Muscle layer of duodenum (tissue), 2 donors: ENCODE measurements at regions not wholly inside any gene's neighbourhood (a gene's known extent, or its start where the extent isn't known, plus 50 kb on each side); places are given as distances from the start of the nearest gene placed in this dataset.
"Not testable (repeated sequence)": the region's sequence is repeated elsewhere in the genome, so short reads cannot be mapped to it uniquely, and the experiment has no call there.

Experiments used
- H3K27ac ChIP-seq: one replicate; pipeline ENCODE4 v1.7.0; 2013; ENCODE audit warnings: mild to moderate bottlenecking, low read length
- H3K27me3 ChIP-seq: one replicate; pipeline ENCODE4 v1.7.0; 2013; ENCODE audit warnings: low read depth, mild to moderate bottlenecking, control low read depth, low read length
- H3K36me3 ChIP-seq, 2 donors: one replicate each; pipeline ENCODE4 v1.7.0; 2013; ENCODE audit warnings: low read length in 2 of 2, control low read depth in 1 of 2, mild to moderate bottlenecking in 1 of 2; ENCODE audit not compliant: insufficient read depth in 2 of 2, control insufficient read depth in 1 of 2
- H3K4me1 ChIP-seq, 2 donors: one replicate each; pipeline ENCODE4 v1.7.0; 2013; ENCODE audit warnings: low read length in 2 of 2, mild to moderate bottlenecking in 2 of 2, control low read depth in 1 of 2, moderate library complexity in 1 of 2; ENCODE audit not compliant: insufficient read depth in 2 of 2, control insufficient read depth in 1 of 2
- H3K4me3 ChIP-seq, 2 donors: one replicate each; pipeline ENCODE4 v1.7.0; 2013; ENCODE audit warnings: low read length in 2 of 2, low read depth in 1 of 2, mild to moderate bottlenecking in 1 of 2
- H3K9me3 ChIP-seq, 2 donors: one replicate each; pipeline ENCODE4 v1.7.0; 2013; ENCODE audit warnings: low read length in 2 of 2, control low read depth in 1 of 2, mild to moderate bottlenecking in 1 of 2; ENCODE audit not compliant: control insufficient read depth in 1 of 2
- donor health status: healthy.

GRCh38 chr5:117161718-117162335 is 587.2 kb upstream of the SEMA6A start:
- Histone ChIP-seq H3K4me1 (no peaks in the 10 kb centered on the region), H3K9me3 (no peaks in the 10 kb centered on the region), H3K36me3 (no peaks in the 10 kb centered on the region), H3K4me3 (no peak overlapping the region), H3K27ac (no peak overlapping the region), H3K27me3 (no peaks in the 10 kb centered on the region)

GRCh38 chr5:117160391-117160790 is 585.8 kb upstream of the SEMA6A start:
- H3K4me1 ChIP-seq = no peaks in the 10 kb centered on the region
- H3K9me3 ChIP-seq = no peaks in the 10 kb centered on the region
- H3K4me3 ChIP-seq = no peak overlapping the region
- H3K27ac ChIP-seq = no peak overlapping the region
- no peaks in the 10 kb centered on the region for H3K36me3 ChIP-seq
- no peaks in the 10 kb centered on the region for H3K27me3 ChIP-seq

DNA sequence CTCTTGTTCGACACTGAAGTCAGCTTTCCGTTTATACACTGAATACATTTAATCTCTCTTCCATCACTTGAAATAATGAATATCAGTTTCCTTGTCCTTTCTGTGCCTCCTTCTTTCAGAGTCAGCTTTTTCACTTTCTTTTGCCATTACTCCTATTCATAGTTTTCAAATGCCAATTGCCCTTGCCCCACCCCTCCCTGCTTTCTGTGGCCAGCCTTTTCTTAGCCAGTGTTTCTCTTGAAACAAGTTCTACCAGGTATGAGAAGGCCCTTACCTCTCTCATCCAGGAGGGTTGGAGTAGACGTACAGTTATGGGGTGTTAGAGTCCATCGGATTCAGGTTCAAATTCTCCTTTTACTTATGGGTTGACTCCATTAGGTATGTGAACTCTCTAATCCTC is 574.7 kb upstream of the SEMA6A start:
- Histone ChIP-seq H3K4me1 (no peaks in the 10 kb centered on the region), H3K9me3 (no peaks in the 10 kb centered on the region), H3K27ac (no peak overlapping the region), H3K4me3 (no peak overlapping the region), H3K27me3 (no peaks in the 10 kb centered on the region), H3K36me3 (no peaks in the 10 kb centered on the region)

DNA sequence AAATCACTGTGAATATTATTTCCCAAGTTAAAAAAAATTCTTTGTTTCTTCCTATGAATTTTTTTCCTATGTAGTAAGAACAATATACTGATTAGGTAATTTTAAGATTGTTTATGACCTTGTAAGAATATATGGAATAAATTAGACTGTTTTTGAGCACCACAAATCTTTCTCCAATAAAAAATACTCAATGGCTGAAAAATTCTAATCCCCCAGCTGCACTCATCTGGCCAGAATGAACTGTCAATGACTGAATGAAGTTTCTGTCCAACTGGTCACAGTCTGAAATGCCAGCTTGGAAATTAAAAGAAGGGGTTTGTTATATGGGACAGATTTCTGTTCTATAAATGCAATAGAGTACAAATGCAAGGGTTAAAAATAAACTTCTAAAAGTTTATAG is 569.5 kb upstream of the SEMA6A start:
- no peak overlapping the region for H3K27ac ChIP-seq
- no peaks in the 10 kb centered on the region for H3K36me3 ChIP-seq
- no peak overlapping the region for H3K4me3 ChIP-seq
- no peaks in the 10 kb centered on the region for H3K4me1 ChIP-seq
- H3K9me3 ChIP-seq = no peaks in the 10 kb centered on the region
- H3K27me3 ChIP-seq = no peaks in the 10 kb centered on the region

GRCh38 chr5:117143406-117143805 is 568.8 kb upstream of the SEMA6A start:
- H3K9me3 ChIP-seq = no peaks in the 10 kb centered on the region
- peak overlapping the region; percentile 33 for H3K27ac ChIP-seq
- H3K4me1 ChIP-seq = no peaks in the 10 kb centered on the region
- H3K4me3 ChIP-seq = no peak overlapping the region
- H3K36me3 ChIP-seq = no peaks in the 10 kb centered on the region
- no peaks in the 10 kb centered on the region for H3K27me3 ChIP-seq

GRCh38 chr5:117138523-117138922 is 563.9 kb upstream of the SEMA6A start:
- Histone ChIP-seq H3K4me3 (no peak overlapping the region), H3K27ac (no peak overlapping the region), H3K9me3 (no peaks in the 10 kb centered on the region), H3K27me3 (no peaks in the 10 kb centered on the region), H3K36me3 (no peaks in the 10 kb centered on the region), H3K4me1 (no peaks in the 10 kb centered on the region)

DNA sequence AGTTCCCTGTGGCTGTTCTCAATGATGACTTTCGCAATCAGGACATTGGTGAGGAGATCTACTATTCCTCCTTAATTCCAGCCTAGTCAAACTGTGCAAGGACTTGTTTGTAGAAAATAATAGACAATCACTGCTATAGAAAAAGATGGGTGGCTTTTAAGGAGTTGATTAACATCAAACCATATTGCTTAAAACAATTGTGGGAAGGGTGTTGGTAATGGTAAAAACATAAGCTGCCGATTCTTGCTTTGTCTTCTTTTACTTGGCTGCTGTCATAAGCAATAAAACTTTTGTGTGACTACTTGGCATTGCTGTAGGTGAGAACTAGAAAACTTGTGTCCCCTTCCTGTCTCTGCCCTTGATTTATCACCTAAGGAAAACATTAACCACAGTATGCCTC is 561.2 kb upstream of the SEMA6A start:
- no peak overlapping the region for H3K27ac ChIP-seq
- H3K9me3 ChIP-seq = no peaks in the 10 kb centered on the region
- no peaks in the 10 kb centered on the region for H3K27me3 ChIP-seq
- no peaks in the 10 kb centered on the region for H3K36me3 ChIP-seq
- H3K4me1 ChIP-seq = no peaks in the 10 kb centered on the region
- H3K4me3 ChIP-seq = no peak overlapping the region

DNA sequence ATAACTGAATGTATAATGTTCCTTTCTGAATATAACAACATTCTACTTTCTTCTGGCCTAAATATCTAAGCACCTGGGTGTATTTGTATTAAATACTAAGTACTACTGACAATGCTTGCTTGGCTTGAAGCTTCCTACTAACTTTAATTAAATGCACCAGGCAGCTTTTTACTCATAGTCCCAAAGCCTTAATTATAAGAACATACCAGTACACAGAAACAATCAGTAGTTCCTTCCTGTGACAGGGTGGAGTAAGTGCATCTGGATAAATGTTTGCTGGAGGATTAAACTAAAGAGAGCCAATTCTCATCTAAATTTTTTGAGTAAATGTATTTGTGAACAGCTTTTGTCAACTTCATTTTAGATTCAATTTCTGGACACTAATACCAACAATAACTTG is 558.6 kb upstream of the SEMA6A start:
- Histone ChIP-seq H3K9me3 (no peaks in the 10 kb centered on the region), H3K36me3 (no peaks in the 10 kb centered on the region), H3K4me1 (no peaks in the 10 kb centered on the region), H3K4me3 (no peak overlapping the region), H3K27me3 (no peaks in the 10 kb centered on the region), H3K27ac (no peak overlapping the region)

GRCh38 chr5:117131876-117132275 is 557.3 kb upstream of the SEMA6A start:
- Histone ChIP-seq H3K36me3 (no peaks in the 10 kb centered on the region), H3K4me1 (no peaks in the 10 kb centered on the region), H3K27ac (no peak overlapping the region), H3K4me3 (no peak overlapping the region), H3K9me3 (no peaks in the 10 kb centered on the region), H3K27me3 (no peaks in the 10 kb centered on the region)

- Histone ChIP-seq H3K27ac (no peak overlapping the region), H3K4me1 (no peaks in the 10 kb centered on the region), H3K36me3 (no peaks in the 10 kb centered on the region), H3K9me3 (no peaks in the 10 kb centered on the region), H3K4me3 (no peak overlapping the region), H3K27me3 (no peaks in the 10 kb centered on the region)
Measured at GRCh38 chr5:117131048-117131679, 556.5 kb upstream of the SEMA6A start.

DNA sequence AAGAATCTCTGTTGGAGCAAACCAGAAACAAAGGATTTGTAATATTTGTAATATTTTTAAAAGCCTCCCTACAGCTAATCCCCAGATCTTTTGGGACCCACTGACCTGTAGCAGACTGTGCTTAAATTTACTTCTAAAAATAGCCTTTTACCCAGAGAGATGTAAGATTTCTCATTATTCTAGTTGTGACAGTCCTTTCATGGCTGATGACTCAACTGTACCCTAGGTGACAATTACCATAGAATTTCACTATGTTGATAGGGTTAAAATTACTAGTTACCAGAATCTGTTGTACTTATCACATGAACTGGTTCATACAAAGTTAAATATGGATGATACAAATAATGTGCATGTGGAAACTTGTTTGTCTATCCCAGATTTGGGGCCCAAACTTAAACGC is 543.9 kb upstream of the SEMA6A start:
- Histone ChIP-seq H3K27me3 (no peaks in the 10 kb centered on the region), H3K36me3 (no peaks in the 10 kb centered on the region), H3K9me3 (no peaks in the 10 kb centered on the region), H3K4me3 (no peak overlapping the region), H3K4me1 (no peaks in the 10 kb centered on the region), H3K27ac (no peak overlapping the region)

- not testable (repeated sequence) for H3K4me3 ChIP-seq, H3K4me1 ChIP-seq, H3K36me3 ChIP-seq, H3K9me3 ChIP-seq, H3K27me3 ChIP-seq, H3K27ac ChIP-seq
Measured at GRCh38 chr5:117117314-117117713, 542.7 kb upstream of the SEMA6A start.
